ENCODE measurements at regions not wholly inside any gene's neighbourhood (a gene's known extent, or its start where the extent isn't known, plus 50 kb on each side); places are given as distances from the start of the nearest gene placed in this dataset.

GRCh38 chr20:21019814-21020658 is 86.1 kb downstream of the LINC00237 start (continued):
- TF ChIP-seq ZNF503 (CRISPR knock-in tag; IDR thresholded peaks at IDR 0.05) (no peak), CEBPZ (IDR thresholded peaks at IDR 0.05; ENCODE audit: low read length) (no peak), PRPF4 (IDR thresholded peaks at IDR 0.05; ENCODE audit: low read depth, low read length, poor library complexity, severe bottlenecking) (peak; percentile 83), ARNT2 (CRISPR knock-in tag; IDR thresholded peaks at IDR 0.05; ENCODE audit: low read depth) (no peak), ARNTL (CRISPR knock-in tag; IDR thresholded peaks at IDR 0.05) (no peak), SP140L (CRISPR knock-in tag; IDR thresholded peaks at IDR 0.05; ENCODE audit: borderline replicate concordance) (no peak), CHD4 (IDR thresholded peaks at IDR 0.05; ENCODE audit: borderline replicate concordance, low read length) (0 out of 2 replicates have a peak, but pooled peaks have one; percentile 42), SMAD9 (CRISPR knock-in tag; IDR thresholded peaks at IDR 0.05) (no peak), ZNF124 (CRISPR knock-in tag; IDR thresholded peaks at IDR 0.05) (no peak), CHCHD3 (CRISPR knock-in tag; IDR thresholded peaks at IDR 0.05) (no peak), IRF2 (CRISPR knock-in tag; IDR thresholded peaks at IDR 0.05) (no peak), ZNF275 (CRISPR knock-in tag; IDR thresholded peaks at IDR 0.05; ENCODE audit: borderline replicate concordance) (no peak), SMARCE1 (IDR thresholded peaks at IDR 0.05; ENCODE audit: borderline replicate concordance) (no peak), FOXO1 (CRISPR knock-in tag; IDR thresholded peaks at IDR 0.05) (no peak), NRL (CRISPR knock-in tag; IDR thresholded peaks at IDR 0.05; ENCODE audit: borderline replicate concordance) (peak; percentile 69; the same call in 1 of the 2 replicates), ZNF740 (CRISPR knock-in tag; IDR thresholded peaks at IDR 0.05) (no peak), KDM6A (CRISPR knock-in tag; IDR thresholded peaks at IDR 0.05; ENCODE audit: low read depth) (peak; percentile 47; the same call in 1 of the 2 replicates), ZNF737 (CRISPR knock-in tag; IDR thresholded peaks at IDR 0.05; ENCODE audit: borderline replicate concordance) (no peak), HMG20B (CRISPR knock-in tag; conservative IDR thresholded peaks at IDR 0.05) (peak; percentile 53; the same call in 1 of the 2 replicates), ZFP37 (CRISPR knock-in tag; IDR thresholded peaks at IDR 0.05; ENCODE audit: borderline replicate concordance) (no peak), ZFYVE20 (CRISPR knock-in tag; IDR thresholded peaks at IDR 0.05; ENCODE audit: borderline replicate concordance, low read depth) (no peak), SKI (IDR thresholded peaks at IDR 0.05; ENCODE audit: partially characterized antibody) (no peak)
